ENCODE measurements at regions not wholly inside any gene's neighbourhood (a gene's known extent, or its start where the extent isn't known, plus 50 kb on each side); places are given as distances from the start of the nearest gene placed in this dataset.
A peak's percentile ranks its signal among the peaks of the same experiment; 100 is the strongest.
"Not testable (repeated sequence)": the region's sequence is repeated elsewhere in the genome, so short reads cannot be mapped to it uniquely, and the experiment has no call there.

DNA sequence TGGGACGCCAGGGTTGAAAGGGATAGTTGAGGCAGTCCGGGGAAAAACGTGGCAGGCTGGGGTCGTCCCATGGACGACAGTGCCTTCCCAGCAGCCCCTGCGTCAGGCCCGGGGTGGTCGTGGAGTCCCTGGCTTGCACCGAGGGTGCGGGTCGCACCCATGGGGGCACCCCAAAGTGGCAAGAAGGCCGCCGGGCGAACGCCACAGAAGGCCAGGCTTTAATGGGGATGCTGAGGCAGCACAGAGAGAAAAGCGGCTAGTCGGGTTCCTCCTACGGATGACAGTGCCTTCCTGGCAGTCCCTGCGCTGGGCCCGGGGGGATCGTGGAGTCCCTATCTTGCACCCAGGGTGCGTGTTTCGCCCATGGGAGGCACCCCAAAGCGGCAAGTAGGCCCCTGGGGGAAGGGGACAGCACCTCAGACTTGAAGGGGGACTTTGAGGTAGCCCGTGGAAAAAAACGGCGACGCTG lies 158.6 kb upstream of the ALG10B start:
- no peak for DNase-seq

DNA sequence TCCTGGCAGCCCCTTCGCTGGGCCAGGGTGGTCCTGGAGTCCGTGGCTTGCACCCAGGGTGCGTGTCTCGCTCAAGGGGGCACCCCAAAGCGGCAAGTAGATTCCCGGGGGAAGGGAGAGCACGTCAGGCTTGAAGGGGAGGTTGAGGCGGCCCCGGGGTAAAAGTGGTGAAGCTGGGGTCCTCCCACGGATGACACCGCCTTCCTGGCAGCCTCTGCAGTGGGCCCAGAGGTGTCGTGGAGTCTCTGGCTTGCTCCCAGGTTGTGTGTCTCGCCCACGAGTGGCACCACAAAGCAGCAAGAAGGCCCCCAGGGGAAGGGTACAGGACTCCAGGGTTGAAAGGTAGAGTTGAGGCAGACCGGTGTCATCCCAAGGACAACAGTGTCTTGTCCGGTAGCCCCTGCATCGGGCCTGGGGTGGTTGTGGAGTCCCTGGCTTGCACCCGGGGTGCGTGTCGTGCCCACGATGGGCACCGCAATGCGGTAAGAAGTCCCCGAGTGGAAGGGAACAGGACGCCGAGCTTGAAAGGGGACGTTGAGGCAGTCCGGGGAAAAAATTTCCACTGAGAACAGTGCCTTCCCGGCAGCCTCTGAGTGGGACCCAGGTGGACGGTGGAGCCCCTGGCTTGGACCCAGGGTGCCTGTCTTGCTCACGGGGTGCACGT lies 158.0 kb upstream of the ALG10B start:
- DNase-seq = no peak

DNA sequence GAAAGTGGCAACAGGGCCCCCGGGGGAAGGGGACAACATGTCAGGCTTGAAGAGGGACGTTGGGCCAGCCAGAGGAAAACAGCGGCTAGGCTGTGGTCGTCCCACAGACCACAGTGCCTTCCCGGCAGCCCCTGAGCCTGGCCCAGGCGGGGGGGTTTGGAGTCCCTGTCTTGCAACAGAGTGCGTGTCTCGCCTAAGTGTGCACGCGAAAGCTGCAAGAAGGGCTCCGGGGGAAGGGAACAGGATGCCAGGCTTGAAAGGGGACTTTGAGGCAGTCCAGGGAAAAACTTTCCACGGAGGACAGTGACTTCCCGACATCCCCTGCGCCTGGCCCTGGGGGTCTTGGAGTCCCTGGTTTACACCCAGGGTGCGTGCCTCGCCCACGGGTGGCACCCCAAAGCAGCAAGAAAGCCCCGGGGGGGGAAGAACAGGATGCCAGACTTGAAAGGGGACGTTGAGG lies 157.5 kb upstream of the ALG10B start:
- no peak for DNase-seq

DNA sequence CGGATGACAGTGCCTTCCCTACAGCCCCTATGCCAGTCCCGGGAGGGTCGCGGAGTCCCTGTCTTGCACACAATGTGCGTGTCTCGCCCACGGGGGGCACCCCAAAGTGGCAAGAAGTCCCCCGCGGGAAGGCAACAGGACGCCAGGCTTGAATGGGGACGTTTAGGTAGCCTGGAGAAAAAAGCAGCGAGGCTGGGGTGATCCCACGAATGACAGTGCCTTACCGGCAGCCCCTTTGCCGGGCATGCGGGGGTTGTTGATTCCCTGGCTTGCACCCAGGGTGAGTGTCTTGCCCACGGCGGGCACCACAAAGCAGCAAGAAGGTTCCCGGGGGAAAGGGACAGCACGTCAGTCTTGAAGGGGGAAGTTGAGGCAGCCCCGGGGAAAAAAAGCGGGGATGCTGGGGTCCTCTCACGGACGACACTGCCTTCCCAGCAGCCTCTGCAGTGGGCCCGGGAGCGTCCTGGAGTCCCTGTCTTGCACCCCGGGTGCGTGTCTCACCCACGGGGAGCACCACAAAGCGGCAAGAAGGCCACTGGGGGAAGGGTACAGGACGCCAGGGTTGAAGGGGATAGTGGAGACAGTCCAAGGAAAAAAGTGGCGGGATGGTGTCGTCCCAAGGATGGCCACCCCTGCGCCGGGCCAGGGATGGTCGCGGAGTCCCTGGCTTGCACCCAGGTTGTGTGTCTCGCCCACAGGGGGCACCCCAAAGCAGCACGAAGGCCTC lies 156.8 kb upstream of the ALG10B start:
- DNase-seq = no peak

DNA sequence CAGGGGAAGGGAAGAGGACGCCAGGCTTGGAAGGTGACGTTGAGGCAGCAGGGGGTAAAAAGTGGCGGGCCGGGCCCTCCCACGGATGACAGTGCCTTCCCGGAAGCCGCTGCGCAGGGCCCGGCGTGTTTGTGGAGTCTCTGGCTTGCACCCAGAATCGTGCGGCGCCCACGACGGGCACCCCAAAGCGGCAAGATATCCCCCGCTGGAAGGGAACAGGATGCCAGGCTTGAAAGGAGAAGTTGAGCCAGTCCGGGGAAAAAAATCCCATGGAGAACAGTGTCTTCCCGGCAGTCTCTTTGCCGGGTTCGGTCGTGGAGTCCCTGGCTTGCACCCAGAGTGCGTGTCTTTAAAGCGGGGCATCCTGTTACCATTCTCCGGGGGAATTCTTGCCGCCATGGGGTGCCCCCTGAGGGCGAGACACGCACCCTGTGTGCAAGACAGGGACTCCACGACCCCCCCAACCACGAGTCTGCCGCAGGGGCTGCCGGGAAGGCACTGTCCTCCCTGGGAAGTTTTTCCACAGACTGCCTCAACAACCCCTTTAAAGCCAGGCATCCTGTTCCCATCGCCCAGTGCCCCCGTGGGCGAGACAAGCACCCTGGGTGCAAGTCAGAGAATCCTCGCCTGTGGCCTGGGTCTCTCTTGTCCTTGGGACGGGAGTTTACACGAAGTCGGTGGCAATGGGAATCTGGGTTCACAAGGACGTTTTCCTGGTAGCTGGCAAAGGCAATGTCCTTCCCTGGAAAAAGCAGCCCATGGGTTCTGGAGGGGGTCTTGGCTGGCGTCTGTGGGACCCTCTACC lies 156.1 kb upstream of the ALG10B start:
- DNase-seq = no peak

DNA sequence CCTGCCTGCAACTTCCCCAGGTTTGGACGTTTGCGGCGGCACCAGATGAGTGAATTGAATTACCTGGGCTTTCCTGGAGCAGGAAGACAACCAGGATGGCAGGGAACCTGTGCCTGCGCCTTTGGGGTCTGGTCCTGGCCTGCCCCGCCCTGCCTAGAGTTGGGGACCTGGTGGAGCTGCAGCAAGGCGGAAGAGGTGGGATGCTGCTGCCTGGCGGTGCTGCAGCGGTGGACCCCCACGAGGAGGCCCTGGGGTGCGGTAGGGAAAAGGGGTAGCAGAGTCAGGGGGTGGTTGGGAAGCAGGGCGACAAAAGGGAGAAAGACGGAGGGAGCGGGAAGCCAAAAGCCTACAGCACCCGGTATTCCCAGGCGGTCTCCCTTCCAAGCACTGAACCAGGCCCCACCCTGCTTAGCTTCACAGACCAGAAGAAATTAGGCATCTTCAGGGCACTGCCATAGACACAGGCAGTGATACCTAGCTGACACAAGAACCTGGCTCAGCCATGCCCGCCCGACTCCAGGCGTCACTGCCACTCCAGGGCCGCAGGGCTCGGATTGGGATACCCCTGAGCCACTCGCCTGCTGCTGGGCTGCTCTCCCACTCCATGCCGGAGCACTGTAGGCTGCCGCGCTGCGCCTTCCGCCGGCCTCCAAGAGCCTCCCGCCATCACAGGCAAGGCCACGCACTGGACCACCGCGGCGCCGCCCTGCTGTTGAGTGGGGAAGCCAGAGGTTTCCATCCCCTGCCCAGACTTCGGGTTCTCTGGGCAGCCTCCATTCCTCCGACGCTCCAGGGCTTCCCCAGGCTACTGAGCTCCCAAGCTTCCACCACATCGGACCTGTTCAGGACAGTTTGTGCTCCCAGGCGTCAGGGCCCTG lies 155.2 kb upstream of the ALG10B start:
- DNase-seq = no peak

DNA sequence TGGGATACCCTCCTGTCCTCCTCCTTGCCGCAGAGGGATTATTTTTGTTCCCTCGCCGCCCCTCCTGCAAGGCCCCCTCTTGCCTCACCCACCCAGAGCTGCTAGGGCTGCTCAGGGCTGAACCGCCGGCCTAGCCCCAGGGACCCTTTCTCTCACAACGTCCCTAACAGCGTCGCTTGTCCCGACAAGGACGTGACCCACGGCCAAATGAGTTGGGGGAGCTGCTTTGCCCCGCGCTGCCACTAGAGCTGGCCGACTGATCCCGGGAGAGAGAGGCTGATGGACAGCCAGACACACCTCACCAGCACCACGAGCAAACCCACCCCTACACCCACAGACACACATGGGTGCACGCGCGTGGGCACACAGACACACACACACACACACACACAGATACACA lies 154.6 kb upstream of the ALG10B start:
- DNase-seq = no peak

DNA sequence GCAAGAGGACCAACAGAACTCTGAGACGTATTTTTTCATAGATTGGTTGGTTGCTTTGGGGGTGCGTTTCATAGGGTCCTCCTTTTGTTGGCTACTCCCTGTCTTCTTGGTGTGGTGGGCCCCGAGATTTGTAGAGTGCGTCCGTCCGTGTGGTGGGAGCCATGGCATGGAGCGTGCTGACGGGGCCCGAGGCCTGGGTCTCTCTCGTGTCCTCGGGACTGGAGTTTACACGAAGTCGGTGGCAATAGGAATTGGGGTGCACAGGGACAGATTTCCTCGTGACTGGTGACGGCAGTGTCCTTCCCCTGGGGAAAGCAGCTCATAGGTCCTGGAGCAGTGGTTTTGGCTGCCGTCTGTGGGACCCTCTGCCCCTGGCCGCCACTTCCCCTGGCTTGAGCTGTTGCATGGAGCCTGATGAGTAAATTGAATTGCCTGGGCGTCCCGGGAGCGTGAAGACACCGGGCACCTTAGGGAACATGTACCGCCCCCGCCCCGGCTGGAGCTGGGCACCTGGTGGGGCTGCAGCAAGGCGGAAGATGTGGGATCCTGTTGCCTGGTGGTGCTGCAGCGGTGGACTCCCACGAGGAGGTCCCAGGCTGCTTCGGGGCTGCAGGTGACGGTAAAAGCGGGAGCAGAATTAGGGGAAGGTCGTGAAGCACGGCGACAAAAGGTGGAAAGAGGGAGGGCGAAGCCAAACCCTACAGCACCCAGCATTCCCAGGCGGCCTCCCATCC lies 153.7 kb upstream of the ALG10B start:
- no peak for DNase-seq

DNA sequence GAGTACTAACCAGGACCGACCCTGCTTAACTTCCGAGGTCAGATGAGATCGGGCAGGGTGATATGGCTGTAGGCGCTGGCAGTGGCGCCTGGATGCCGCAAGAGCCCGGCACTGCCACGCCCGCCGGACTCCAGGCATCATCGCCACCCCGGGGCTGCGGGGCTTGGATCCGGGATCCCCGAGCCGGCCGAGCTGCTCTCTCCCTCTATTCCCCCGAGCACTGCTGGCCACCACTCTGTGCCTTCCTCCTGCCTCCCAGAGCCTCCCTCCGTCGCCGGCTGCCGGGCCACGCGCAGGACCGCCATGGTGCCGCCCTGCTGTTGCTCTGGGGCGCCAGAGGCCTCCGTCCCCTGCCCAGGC lies 153.2 kb upstream of the ALG10B start:
- no peak for DNase-seq

DNA sequence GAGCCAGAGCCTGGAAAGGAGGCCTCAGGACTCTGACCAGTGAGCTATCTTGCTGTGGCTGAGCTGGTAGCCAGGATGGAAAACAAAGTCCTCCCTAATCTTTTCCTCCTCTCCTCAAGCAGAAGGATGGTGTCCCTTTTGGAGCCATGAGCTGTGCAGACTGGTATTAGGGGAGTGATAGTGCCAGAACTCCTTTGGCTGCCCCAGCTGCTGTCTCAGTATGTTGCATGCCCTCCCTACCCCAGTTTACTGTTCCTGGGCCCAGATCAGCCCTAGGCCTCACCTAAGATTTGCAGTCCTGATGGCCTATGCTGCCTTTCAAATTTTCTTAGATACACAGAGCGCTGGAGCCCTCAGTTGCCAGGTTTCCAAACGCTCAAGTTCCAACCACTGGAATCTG lies 150.3 kb upstream of the ALG10B start:
- DNase-seq = no peak

DNA sequence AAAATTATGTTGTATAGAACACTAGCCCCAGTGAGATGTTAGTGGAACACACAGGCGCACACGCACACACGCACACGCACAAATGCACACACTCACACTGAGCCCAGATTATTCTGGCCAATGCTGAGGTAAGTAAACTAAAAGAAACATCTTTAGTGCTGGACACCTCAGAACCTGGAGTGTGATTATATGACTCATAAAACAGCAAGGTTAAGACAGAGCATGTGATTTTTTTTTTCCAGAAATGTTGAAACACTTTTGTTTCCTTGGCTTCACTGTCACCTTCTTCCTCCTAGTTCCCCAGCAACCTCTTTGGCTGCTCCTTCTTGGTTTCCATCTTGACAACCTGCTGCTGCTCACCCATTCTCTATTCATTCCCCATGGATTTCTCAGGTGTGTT lies 141.0 kb upstream of the ALG10B start:
- DNase-seq = no peak

DNA sequence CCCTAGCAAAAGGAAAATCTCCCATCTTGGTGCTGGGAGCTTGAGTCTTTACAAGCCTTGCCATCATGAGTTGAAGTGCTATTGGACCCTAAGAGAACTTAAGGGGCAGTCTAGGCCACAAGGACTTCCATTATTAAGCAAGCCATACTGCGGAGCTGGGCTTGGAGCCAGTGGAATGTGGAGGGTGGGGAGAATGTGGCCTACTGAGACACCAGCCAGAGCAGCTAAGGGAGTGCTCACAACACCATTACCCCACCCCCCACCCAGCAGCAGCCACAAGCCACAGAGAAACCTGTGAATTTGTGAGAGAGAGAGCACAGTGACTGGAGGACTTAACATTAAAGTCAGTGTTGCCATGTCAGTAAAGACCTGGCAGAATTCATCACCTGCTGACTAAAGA lies 133.0 kb upstream of the ALG10B start:
- DNase-seq = not testable (repeated sequence)

DNA sequence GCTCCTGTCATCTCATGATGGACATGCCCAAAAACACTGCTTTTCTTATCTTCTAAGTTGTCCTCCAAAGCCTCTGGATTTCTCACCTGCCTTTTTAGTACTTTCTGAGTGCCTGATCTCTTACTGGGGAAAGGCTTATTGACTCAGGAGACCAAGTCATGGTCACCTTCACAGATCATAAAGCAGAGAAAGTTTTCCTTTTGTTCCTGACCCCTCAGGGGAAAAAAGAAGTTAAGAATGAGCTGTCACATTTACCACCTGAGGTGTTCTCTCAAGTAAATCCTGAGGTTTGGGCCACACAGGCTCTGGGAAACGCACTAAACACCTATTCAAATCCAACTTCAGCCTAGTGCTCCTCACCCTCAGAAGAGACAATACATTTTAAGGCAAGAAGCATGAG lies 119.3 kb upstream of the ALG10B start:
- not testable (repeated sequence) for DNase-seq

DNA sequence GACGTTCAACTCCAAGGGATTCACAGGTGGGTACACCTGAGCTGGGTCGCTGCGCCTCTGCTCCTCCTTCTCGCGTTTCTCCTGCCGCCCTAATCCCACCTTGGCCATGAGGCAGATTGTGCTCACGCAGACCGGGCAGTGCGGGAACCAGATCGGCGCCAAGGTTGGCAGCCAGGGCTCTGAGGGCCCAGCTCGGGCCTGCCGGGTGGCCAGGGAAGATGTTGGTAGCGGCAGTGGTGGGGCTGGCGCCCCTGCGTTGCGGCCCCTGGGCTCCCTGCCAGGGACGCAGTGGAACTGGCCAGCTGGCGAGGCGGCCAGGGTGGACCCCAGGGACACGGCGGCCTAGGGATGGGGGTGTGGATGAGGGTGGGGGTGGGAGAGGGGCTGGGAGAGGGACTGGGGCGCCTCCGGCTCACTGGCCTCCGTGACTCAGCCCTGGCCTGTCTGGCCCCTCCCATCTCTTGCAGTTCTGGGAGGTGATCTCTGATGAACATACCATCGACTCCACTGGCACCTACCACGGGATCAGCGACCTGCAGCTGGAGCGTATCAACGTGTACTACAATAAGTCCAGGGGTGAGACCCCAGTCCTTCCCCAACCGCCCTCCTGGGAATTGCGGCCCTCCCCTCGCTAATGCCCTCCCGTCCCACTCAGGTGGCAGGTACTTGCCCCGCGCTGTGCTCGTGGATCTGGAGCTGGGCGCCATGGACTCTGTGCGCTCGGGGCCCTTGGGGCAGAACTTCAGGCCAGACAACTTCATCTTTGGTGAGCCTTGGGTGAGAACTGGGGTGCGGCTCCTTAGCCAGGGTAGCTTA lies 114.9 kb upstream of the ALG10B start:
- DNase-seq = no peak

DNA sequence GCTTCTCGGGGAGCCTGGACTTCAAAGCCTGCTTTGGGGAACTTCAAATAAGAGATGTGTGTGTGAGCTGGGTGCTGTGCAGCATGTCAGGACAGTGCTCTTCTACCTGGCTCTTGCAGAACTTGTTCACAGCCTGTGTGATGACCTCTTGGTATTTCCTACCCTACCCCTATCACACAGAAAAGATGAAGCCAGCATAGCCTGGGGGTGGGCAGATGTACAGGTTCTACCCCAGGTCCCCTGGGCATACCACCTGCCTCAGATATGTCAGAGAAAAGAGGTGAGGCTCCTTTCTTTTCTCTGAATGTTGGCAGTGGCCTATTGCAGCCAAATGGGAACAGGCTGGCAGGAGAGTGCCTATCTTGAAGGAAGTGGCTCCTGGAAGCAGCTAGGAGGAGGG lies 111.7 kb upstream of the ALG10B start:
- DNase-seq = no peak

DNA sequence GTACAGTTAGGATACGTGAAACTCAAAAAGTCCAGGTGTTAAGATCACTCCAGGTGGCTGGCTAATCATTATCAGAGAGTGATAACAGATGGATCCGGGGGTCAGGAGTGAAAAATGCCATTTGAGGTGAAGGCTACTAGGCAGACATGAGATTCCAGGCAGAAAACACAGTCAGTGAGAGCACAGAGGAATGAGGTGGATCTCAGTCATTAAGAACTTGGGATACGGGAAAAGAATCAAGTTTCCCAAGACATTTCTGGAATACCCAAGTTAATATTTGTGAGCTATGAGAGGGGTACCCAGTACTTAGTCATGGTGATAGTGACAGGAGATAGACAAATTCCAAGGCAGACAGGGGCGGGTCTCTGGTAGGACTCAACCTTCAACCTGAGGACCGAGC lies 94.6 kb upstream of the ALG10B start:
- no peak for DNase-seq

DNA sequence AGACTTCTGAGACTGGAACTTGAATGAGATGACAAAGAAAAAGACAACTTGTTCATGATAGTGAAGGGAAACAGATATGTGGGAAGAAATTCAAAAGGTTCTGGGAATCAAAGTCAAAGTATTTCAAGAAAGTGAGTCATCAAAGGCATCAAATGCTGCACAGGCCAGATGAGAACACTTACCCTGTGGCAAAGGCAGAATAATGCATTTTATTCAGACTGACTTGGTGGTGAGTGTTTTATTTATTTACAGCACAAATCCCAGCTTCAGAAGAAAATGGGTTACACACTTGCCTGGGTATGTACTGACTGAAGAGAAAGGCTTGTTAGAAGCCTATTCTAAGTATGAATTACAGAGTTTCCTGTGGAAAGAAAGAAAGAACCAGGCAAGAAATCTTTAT lies 78.2 kb upstream of the ALG10B start:
- peak in 1 of 56 donors; percentile 14 for DNase-seq

DNA sequence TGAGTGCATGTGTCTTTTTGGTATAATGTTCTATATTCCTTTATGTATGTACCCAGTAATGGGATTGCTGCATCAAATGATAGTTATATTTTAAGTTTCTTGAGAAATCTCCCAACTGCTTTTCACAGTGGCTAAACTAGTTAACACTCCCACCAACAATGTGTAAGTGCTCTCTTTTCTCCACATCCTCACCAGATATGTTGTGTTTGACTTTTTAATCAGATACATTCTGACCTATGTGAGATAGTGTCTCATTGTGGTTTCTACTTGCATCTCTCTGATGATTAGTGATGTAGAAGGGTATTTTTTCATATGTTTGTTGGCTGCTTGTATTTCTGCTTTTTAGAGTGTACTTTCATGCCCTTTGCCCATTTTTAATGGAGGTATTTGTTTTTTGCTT lies 62.8 kb upstream of the ALG10B start:
- DNase-seq = no peak

DNA sequence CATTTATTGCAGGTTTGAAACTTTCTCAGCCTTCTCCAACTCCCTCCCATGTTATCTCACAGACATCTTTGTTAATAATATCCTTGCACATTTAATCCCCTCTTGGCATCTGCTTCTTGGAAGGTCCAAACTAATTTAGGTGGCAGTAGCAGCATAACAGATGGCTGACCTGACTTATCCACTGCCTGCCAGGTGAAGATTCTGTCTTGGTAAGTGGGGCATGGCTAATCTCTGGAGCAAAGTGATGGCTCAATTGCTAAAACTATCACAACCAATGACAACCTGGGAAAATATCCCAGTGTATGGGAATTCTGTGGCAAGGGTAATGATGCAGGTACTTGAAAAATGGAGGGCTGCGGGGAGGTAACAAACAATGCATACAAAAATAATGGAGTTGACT lies 58.2 kb upstream of the ALG10B start:
- DNase-seq = no peak
